Prostate gland (tissue), 2 donors: ENCODE measurements at regions not wholly inside any gene's neighbourhood (a gene's known extent, or its start where the extent isn't known, plus 50 kb on each side); places are given as distances from the start of the nearest gene placed in this dataset.

Source experiments
- POLR2A ChIP-seq: fragments of 450-650 bp; IDR thresholded peaks from one replicate; pipeline ENCODE4 v1.6.1; 2016; ENCODE audit warnings: antibody characterized with exemption, mild to moderate bottlenecking
- TF ChIP-seq, protein P1 (sequence below), 4 experiments: fragments of 200-600 bp in 2 of 4; fragments of 450-650 bp in 2 of 4; sonication (generic) in 2 of 4; IDR thresholded peaks; 1 replicate in 3 of 4; 2 replicates in 1 of 4; pipeline ENCODE4 v1.5.1; 2016 to 2019; ENCODE audit warnings: antibody characterized with exemption in 4 of 4, mild to moderate bottlenecking in 2 of 4, moderate library complexity in 2 of 4

DNA sequence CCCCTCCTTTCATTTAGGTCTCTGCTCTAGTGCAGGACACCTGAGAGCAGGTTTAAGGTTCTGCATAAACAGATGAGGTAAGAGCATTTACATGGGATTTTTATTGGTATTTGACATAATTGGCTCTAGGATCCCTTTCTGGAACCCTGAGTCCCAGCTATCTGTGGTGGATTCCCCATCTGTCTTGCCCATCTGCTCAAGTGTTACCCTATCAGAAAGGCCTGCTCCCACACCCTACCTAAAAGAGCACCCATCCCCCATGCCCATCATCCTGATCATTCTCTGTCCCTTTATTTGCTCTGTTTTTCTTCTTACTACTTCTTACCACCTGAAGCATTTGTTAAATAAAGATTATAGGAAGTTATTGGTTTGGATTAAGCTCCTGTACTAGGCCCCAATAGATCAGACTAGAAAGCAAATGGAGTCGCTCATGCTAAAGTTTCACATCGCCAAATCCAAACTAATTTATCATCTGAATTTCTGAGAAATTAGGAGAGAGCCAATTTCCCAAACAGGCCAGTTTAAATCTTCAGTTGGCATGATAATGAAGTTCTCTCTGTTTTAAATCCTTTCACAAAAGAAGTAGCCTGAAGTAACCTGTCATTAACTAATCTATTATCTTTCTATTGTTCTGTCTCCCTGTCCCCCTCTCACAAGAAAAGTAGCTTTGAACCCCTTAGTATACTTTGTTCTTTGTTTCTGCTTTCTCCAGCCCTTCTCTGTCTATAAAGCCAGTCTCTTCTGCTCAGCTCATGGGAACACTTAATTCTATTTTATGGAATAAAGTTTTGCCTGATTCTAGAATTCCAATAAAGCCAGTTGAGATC lies 178.6 kb downstream of the ZNF674 start:
- no peak for TF ChIP-seq POLR2A
- TF ChIP-seq, protein P1, sequence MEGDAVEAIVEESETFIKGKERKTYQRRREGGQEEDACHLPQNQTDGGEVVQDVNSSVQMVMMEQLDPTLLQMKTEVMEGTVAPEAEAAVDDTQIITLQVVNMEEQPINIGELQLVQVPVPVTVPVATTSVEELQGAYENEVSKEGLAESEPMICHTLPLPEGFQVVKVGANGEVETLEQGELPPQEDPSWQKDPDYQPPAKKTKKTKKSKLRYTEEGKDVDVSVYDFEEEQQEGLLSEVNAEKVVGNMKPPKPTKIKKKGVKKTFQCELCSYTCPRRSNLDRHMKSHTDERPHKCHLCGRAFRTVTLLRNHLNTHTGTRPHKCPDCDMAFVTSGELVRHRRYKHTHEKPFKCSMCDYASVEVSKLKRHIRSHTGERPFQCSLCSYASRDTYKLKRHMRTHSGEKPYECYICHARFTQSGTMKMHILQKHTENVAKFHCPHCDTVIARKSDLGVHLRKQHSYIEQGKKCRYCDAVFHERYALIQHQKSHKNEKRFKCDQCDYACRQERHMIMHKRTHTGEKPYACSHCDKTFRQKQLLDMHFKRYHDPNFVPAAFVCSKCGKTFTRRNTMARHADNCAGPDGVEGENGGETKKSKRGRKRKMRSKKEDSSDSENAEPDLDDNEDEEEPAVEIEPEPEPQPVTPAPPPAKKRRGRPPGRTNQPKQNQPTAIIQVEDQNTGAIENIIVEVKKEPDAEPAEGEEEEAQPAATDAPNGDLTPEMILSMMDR (IDR thresholded peaks at IDR 0.05), result no peak
